ENCODE measurements at regions not wholly inside any gene's neighbourhood (a gene's known extent, or its start where the extent isn't known, plus 50 kb on each side); places are given as distances from the start of the nearest gene placed in this dataset.
"Not testable (repeated sequence)": the region's sequence is repeated elsewhere in the genome, so short reads cannot be mapped to it uniquely, and the experiment has no call there.

DNA sequence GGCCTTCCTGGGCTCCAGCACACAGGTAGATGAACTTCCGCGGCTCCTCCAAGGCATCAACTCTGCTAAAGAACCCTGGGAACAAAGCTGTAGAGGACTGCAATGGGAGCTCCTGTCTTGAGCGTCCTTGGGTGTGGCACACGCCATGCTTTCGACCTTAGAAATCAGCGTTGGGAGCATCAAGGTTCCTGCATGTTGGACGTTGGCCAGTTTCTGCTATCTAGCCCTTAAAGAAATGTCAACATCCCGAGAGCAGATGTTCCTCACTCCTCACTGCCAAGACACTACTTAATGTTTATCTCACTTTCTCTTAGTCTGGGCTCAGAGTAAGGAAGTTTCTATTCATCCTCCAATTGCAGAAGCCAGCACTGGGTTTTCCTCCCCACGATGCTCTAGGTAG, 70.6 kb upstream of the MEDAG start:
- peaks cover 5% of the 10 kb centered on the region for H3K4me1 Mint-ChIP-seq (ENCODE audit: low read depth)
- intact Hi-C loops (cut with micrococcal nuclease) = no loop called here
- H3K36me3 Mint-ChIP-seq (ENCODE audit: low read depth) = no peaks in the 10 kb centered on the region
- H3K27ac Mint-ChIP-seq = no peak overlapping the region
- H3K9me3 Mint-ChIP-seq = no peaks in the 10 kb centered on the region
- H3K27me3 Mint-ChIP-seq = peaks cover 55% of the 10 kb centered on the region
- H3K4me3 Mint-ChIP-seq = no peak overlapping the region

DNA sequence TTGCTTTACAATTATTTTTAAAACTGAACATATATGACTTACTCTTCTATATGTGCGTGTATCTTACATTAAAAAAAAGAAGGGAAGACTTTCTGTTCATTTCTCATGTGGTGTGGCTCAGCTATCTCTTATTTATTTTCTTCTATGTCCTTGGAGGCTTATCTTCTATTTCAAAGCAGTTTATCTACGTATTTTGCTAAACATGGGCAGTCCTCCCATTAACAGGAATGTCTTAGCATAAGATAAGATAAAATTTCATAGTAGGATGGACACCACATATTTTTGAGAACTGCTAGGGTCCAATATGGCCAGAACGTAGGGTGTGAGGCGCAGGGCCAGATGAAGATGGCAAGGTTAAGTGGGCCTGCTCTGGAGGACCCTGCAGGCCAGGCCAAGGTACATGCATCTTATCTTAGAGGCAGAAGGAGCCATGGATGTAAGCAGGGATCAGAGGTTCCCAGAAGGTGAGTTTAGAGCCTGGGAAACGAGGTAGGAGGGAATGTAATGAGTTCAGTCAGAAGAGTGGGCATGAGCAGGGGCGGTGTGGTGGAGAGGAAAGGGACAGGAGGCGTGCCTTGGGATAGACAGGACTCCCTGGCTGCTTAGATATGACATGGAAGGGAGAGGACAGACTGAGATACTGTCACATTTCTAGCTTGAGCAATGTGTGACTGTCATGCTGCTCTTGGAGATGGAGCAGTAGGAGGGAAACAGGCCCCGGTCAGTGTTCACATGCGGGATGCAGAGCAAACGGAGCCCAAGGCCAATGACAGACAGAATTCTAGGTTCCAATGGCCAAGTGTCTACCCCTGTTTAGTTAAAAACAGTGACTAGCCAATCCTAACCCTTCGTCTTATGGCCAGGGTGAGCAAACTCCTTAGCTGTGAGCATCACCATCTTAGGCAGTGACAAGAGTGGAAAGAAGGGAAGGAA, 68.6 kb upstream of the MEDAG start:
- Mint-ChIP-seq H3K27ac (no peak overlapping the region), H3K9me3 (no peaks in the 10 kb centered on the region), H3K4me1 (ENCODE audit: low read depth) (peaks cover 5% of the 10 kb centered on the region), H3K36me3 (ENCODE audit: low read depth) (no peaks in the 10 kb centered on the region), H3K27me3 (peaks cover 47% of the 10 kb centered on the region), H3K4me3 (no peak overlapping the region)
- intact Hi-C loops (cut with micrococcal nuclease) = no loop called here

DNA sequence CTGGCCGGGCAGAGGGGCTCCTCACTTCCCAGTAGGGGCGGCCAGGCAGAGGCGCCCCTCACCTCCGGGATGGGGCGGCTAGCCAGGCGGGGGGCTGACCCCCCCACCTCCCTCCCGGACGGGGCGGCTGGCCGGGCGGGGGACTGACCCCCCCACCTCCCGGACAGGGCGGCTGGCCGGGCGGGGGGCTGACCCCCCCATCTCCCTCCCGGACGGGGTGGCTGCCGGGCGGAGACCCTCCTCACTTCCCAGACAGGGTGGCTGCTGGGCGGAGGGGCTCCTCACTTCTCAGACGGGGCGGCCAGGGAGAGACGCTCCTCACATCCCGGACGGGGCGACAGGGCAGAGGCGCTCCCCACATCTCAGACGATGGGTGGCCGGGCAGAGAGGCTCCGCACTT, 66.4 kb upstream of the MEDAG start:
- H3K36me3 Mint-ChIP-seq (ENCODE audit: low read depth); H3K4me1 Mint-ChIP-seq (ENCODE audit: low read depth); H3K9me3 Mint-ChIP-seq; H3K27ac Mint-ChIP-seq; intact Hi-C loops (cut with micrococcal nuclease); H3K4me3 Mint-ChIP-seq: not testable (repeated sequence)
- H3K27me3 Mint-ChIP-seq = peaks cover 31% of the 10 kb centered on the region

DNA sequence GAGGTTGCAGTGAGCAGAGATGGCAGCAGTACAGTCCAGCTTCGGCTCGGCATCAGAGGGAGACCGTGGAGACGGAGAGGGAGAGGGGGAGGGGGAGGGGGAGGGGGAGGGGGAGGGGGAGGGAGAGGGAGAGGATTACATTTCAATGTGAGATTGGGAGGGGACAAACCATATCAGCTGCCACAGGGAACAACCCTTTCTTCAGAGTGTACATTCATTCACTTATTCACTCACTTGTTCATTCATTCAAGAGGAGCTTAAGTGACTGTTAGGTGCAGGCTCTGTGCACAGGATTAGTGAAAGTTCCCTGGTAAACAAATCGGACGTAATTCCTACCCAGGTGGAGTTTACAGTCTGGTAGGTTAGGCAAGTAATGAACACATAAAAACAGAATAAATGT, 65.6 kb upstream of the MEDAG start:
- H3K9me3 Mint-ChIP-seq = no peaks in the 10 kb centered on the region
- H3K4me3 Mint-ChIP-seq = no peak overlapping the region
- H3K27me3 Mint-ChIP-seq = peaks cover 26% of the 10 kb centered on the region
- no peaks in the 10 kb centered on the region for H3K36me3 Mint-ChIP-seq (ENCODE audit: low read depth)
- no peaks in the 10 kb centered on the region for H3K4me1 Mint-ChIP-seq (ENCODE audit: low read depth)
- intact Hi-C loops (cut with micrococcal nuclease) = no loop called here
- H3K27ac Mint-ChIP-seq = no peak overlapping the region

DNA sequence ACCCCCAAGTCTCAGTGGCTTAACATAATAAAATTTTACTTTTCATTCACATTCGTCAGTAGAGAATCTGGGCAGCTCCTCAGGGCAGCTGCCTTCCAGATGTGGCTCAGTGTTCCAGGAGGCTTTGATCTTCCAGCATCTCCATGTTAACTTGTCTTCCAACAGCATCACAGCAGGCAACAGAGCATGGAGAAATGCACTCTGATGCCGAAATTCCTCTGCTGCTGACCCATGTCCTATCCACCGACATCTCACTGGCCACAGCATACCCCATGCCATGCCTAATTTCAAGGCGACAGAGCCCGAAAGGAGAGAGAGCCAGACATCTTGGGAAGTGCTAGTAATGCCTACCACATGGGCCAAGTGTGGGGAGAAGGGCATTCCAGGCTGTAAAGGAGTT, 64.9 kb upstream of the MEDAG start:
- intact Hi-C loops (cut with micrococcal nuclease) = no loop called here
- no peak overlapping the region for H3K4me3 Mint-ChIP-seq
- H3K9me3 Mint-ChIP-seq = no peaks in the 10 kb centered on the region
- H3K4me1 Mint-ChIP-seq (ENCODE audit: low read depth) = no peaks in the 10 kb centered on the region
- no peaks in the 10 kb centered on the region for H3K36me3 Mint-ChIP-seq (ENCODE audit: low read depth)
- no peak overlapping the region for H3K27ac Mint-ChIP-seq
- H3K27me3 Mint-ChIP-seq = peaks cover 20% of the 10 kb centered on the region

DNA sequence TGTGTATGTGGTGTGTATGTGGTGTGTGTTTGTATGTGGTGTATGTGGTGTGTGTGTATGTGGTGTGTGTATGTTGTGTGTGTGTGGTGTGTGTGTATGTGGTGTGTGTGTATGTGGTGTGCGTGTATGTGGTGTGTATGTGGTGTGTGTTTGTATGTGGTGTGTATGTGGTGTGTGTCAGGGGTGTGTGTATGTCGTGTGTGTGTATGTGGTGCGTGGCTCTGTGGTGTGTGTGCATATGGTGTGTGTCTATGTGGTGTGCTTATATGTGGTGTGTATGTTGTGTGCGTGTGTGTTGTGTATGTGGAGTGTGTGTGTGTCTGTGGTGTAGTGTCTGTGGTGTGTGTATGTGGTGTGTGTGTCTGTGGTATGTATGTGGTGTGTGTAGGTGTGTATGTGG, 62.5 kb upstream of the MEDAG start:
- Mint-ChIP-seq H3K27ac (no peak overlapping the region), H3K4me3 (no peak overlapping the region), H3K9me3 (no peaks in the 10 kb centered on the region), H3K27me3 (peaks cover 10% of the 10 kb centered on the region), H3K36me3 (ENCODE audit: low read depth) (no peaks in the 10 kb centered on the region), H3K4me1 (ENCODE audit: low read depth) (peaks cover 5% of the 10 kb centered on the region)
- intact Hi-C loops (cut with micrococcal nuclease) = no loop called here

DNA sequence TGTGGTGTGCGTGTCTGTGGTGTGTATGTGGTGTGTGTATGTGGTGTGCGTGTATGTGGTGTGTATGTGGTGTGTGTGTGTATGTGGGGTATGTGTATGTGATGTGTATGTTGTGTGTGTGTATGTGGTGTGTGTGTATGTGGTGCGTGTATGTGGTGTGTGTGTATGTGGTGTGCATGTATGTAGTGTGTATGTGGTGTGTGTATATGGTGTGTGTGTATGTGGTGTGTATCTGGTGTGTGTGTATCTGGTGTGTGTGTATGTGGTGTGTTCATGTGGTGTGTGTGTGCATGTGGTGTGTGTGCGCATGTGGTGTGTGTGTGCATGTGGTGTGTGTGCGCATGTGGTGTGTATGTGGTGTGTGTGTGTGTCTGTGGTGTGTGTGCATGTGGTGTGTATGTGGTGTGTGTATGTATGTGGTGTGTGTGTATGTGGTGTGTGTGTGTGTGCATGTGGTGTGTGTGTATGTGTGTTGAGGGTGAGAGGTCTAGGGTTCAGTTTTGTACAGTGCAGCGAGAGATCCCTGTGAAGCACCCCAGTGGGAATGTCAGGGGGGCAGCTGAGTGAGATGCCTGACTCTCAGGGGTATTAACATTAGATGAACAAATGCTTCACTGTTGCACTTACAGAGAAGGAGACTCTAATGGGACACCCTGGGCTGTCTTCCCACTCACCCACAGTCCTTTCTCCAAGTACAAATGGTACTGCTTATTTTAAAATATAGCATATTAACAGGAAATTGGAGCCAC, 61.3 kb upstream of the MEDAG start:
- Mint-ChIP-seq H3K4me1 (ENCODE audit: low read depth) (peaks cover 5% of the 10 kb centered on the region), H3K27me3 (peaks cover 13% of the 10 kb centered on the region), H3K9me3 (no peaks in the 10 kb centered on the region), H3K36me3 (ENCODE audit: low read depth) (no peaks in the 10 kb centered on the region), H3K27ac (no peak overlapping the region), H3K4me3 (no peak overlapping the region)
- intact Hi-C loops (cut with micrococcal nuclease) = no loop called here

DNA sequence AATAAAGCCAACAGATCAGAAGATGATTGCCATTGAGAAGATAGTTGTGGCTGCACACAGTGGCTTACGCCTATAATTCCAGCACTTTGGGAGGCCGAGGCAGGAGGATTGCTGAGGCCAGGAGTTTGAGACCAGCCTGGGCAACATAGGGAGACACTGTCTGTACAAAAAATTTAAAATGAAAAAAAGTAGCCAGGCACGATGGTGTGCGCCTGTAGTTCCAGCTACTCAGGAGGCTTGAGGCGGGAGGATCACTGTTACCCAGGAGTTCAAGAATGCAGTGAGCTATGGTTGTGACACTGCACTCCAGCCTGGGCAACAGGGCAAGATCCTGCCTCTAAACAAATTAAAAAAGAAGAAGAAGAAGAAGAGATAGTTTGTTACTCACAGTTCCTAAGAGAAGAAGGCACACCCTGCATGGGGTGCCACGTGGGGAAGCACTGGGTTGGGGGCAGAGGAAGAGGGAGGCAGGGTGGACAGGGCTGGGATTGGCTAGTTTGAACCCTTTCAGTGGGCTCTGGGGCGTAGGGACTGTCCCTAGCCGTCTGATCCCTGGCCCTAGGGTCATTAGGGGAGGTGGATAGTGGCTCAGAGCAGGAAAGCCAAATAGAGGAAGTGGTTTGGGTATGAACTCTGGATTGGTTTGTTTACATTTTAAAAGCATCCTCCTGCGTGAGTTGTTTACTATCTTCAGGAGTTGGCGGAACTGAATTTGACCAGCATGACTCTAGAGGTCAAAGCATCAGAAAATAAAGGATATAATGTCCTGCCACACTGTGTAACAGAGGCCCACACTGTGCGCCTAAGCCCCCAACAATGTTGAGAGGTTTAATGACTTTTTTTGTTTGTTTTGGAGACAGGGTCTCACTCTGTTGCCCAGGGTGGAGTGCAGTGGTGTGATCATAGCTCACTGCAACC, 60.5 kb upstream of the MEDAG start:
- H3K4me1 Mint-ChIP-seq (ENCODE audit: low read depth) = peaks cover 5% of the 10 kb centered on the region
- H3K4me3 Mint-ChIP-seq = no peak overlapping the region
- no peaks in the 10 kb centered on the region for H3K36me3 Mint-ChIP-seq (ENCODE audit: low read depth)
- H3K9me3 Mint-ChIP-seq = no peaks in the 10 kb centered on the region
- H3K27ac Mint-ChIP-seq = no peak overlapping the region
- peaks cover 15% of the 10 kb centered on the region for H3K27me3 Mint-ChIP-seq
- intact Hi-C loops (cut with micrococcal nuclease) = no loop called here

DNA sequence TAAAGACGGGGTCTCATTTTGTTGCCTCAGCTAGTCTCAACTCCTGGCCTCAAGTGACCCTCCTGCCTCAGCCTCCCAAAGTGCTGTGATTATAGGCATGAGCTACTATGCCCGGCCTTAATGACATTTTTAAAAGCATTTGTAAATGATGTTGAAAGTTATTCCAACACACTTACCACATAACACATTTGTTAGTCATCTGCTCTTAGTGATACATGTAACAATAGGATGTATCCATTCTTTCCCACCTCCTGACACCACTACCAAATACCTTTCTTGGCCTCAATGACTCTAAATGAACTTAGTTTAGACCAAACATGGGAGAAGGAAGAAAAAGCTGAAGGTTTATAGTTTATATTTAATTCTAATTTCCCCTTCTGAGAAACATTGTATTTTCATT, 59.8 kb upstream of the MEDAG start:
- peaks cover 17% of the 10 kb centered on the region for H3K27me3 Mint-ChIP-seq
- H3K4me1 Mint-ChIP-seq (ENCODE audit: low read depth) = peaks cover 7% of the 10 kb centered on the region
- no peaks in the 10 kb centered on the region for H3K9me3 Mint-ChIP-seq
- no peaks in the 10 kb centered on the region for H3K36me3 Mint-ChIP-seq (ENCODE audit: low read depth)
- no peak overlapping the region for H3K4me3 Mint-ChIP-seq
- no peak overlapping the region for H3K27ac Mint-ChIP-seq
- intact Hi-C loops (cut with micrococcal nuclease) = no loop called here

DNA sequence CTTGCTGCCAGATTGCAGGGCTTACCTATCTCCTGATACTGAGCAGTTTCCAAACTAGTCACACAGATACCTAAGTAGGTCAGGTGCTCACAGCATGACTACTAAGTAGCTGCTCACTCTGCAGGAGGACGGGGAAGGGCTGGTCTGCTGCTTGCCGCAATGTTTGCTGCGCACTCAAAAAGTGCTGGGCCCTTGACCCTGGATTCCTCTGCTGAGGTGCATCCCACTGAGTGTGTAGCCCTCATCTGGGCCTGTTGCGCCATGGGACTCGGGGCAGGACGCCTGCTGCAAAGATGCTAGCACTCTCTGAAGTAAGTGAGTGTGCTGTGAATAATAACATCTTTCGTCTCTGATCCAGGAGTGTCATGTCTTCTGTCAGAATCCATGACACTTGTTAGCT, 59.2 kb upstream of the MEDAG start:
- Mint-ChIP-seq H3K36me3 (ENCODE audit: low read depth) (no peaks in the 10 kb centered on the region), H3K27ac (no peak overlapping the region), H3K4me3 (no peak overlapping the region), H3K27me3 (peaks cover 20% of the 10 kb centered on the region), H3K4me1 (ENCODE audit: low read depth) (peaks cover 12% of the 10 kb centered on the region), H3K9me3 (no peaks in the 10 kb centered on the region)
- intact Hi-C loops (cut with micrococcal nuclease) = no loop called here

DNA sequence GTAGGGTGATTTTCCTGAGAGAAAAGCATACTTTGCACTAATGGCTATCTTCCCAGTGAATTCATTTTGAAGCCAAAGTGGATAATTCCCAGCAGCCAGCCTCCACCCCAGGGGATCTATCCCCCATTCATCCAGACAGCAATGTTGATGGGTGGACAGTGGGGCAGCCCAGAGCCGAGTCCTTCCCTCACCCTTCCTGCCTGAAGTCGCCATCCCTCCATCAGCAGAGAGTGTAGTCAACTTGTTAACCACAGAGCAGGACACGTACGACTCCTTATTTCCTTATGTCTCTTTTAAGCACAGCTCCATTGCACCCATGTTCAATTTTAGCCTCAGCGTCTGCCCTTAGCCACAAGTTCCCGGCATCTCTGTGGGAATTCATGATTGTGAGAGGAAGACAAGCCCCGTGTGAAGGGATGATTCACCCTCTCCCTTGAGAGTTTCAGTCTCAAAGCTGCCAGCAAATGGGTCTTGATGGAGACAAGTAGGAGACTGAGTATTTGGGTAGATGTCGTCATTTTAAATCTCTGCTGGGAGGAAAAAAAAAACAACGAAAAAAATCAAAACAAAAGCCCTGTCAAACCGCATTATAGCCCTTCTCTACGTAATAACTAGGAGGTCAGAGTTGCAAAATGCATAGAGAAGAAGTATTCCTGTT, 58.3 kb upstream of the MEDAG start:
- H3K4me1 Mint-ChIP-seq (ENCODE audit: low read depth) = peaks cover 12% of the 10 kb centered on the region
- no peak overlapping the region for H3K4me3 Mint-ChIP-seq
- no peak overlapping the region for H3K27ac Mint-ChIP-seq
- intact Hi-C loops (cut with micrococcal nuclease) = no loop called here
- peaks cover 20% of the 10 kb centered on the region for H3K27me3 Mint-ChIP-seq
- H3K36me3 Mint-ChIP-seq (ENCODE audit: low read depth) = no peaks in the 10 kb centered on the region
- H3K9me3 Mint-ChIP-seq = no peaks in the 10 kb centered on the region

DNA sequence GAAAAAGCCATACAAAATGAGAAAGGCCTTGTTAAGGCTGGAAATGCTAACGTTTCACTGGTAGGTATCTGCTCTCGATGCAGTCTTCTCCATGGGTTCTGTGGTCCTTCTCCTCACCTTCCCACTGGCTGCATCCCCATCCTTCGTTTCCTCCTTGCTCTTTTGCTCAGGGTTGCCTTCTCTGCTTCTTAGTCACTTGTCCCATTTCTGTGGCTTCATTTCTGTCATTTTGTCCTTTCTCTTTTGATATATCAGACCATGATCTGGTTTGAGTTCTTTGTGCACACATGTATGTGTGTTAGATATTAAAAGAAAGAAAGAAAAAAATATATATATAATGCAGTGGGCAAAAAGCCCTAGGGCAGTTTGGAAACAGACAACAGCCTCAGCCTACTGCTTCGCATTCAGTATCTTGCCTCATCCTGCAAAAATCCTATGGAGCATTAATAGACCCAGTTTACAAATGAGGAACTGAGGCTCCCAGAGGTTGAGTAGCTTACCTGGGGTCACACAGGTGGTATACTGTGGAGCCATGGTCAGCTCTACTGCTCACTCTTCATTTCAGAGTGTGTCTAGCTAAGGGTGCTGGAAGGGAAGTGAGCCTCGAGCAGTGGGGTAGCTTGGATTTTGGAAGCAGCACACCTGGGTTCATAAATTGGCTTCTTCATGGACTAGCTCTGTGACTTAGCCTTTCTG, 57.6 kb upstream of the MEDAG start:
- no peaks in the 10 kb centered on the region for H3K9me3 Mint-ChIP-seq
- intact Hi-C loops (cut with micrococcal nuclease) = no loop called here
- H3K27me3 Mint-ChIP-seq = peaks cover 20% of the 10 kb centered on the region
- H3K4me3 Mint-ChIP-seq = no peak overlapping the region
- no peak overlapping the region for H3K27ac Mint-ChIP-seq
- no peaks in the 10 kb centered on the region for H3K36me3 Mint-ChIP-seq (ENCODE audit: low read depth)
- H3K4me1 Mint-ChIP-seq (ENCODE audit: low read depth) = peaks cover 12% of the 10 kb centered on the region

DNA sequence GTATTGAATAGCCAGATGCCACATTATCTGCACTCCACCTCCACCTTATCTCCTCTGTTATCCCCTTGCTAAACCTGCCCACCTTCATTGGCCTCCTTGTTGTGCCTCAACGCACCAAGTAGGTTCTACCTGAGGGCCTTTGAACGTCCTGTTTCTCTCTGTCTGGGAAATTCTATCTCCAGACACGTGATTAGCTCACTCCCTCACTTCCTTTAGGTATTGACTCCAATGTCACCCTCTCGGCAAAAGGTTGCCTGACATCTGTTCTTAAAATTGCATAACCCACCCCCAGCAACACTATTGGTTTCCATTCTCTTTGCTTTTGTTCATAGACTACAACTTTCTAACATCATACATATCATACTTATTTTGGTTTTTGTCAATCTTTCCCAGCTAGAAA, 56.5 kb upstream of the MEDAG start:
- no peak overlapping the region for H3K4me3 Mint-ChIP-seq
- H3K9me3 Mint-ChIP-seq = no peaks in the 10 kb centered on the region
- intact Hi-C loops (cut with micrococcal nuclease) = no loop called here
- H3K27ac Mint-ChIP-seq = no peak overlapping the region
- peaks cover 12% of the 10 kb centered on the region for H3K4me1 Mint-ChIP-seq (ENCODE audit: low read depth)
- peaks cover 20% of the 10 kb centered on the region for H3K27me3 Mint-ChIP-seq
- no peaks in the 10 kb centered on the region for H3K36me3 Mint-ChIP-seq (ENCODE audit: low read depth)

All from dendritic cell treated with granulocyte-macrophage colony-stimulating factor and Interleukin-4, amounts not matched to agents 40 ng/mL and 50 ng/mL, for 4 days (primary cell).